Activated T-helper 1 cell treated with anti-CD3 and anti-CD28 coated beads, Interleukin-12 subunit alpha, Interleukin-12 subunit beta, Interleukin-2, Interleukin-4 antibody, amounts not matched to agents 30 ng/mL and 10 ng/mL and 1 ng/mL, durations not matched to agents 14 hours and 24 hours and 36 hours (primary cell): ENCODE measurements at regions not wholly inside any gene's neighbourhood (a gene's known extent, or its start where the extent isn't known, plus 50 kb on each side); places are given as distances from the start of the nearest gene placed in this dataset.

ENCODE experiments used
- DNase-seq: peaks from one replicate; pipeline ENCODE4 v3.0.0; 2021; ENCODE audit warnings: low spot score
- H3K27ac Mint-ChIP-seq: one replicate; pipeline ENCODE4 v1.8.0; 2021; ENCODE audit warnings: mild to moderate bottlenecking, mixed read lengths
- H3K27me3 Mint-ChIP-seq: one replicate; pipeline ENCODE4 v1.8.0; 2022; ENCODE audit warnings: mild to moderate bottlenecking, moderate library complexity, mixed read lengths; ENCODE audit not compliant: insufficient read depth
- H3K36me3 Mint-ChIP-seq: one replicate; pipeline ENCODE4 v1.8.0; 2021; ENCODE audit warnings: low read depth, mixed read lengths
- H3K4me1 Mint-ChIP-seq: one replicate; pipeline ENCODE4 v1.8.0; 2021; ENCODE audit warnings: low read depth, mixed read lengths
- H3K4me3 Mint-ChIP-seq: one replicate; pipeline ENCODE4 v1.8.0; 2021; ENCODE audit warnings: mild to moderate bottlenecking, moderate library complexity, mixed read lengths
- H3K9me3 Mint-ChIP-seq: one replicate; pipeline ENCODE4 v1.8.0; 2021; ENCODE audit warnings: mixed read lengths
- intact Hi-C: fragments of 100-400 bp; cut with micrococcal nuclease; formaldehyde crosslinking; loops from one replicate; pipeline ENCODE4 v1.15.1; 2024

DNA sequence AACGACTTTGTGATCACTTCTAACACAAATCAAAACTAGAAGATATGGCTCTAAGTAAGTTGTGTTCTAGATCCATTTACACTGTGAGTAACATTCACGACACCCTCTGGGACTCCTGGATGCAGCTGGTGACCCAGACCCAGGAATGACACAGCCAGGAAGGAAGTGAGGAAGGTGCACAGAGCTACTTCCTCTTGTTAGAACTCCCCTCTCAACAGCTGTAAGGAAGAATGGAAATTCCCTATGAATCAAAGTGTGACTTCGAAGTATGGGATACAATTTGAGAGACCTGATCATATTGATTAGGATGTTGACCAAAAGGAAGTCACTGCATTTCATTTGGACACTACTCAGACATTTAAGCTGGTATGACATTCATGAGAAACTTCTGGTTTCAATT lies 185.3 kb downstream of the NRIP1 start:
- H3K27me3 Mint-ChIP-seq: no peaks in the 10 kb centered on the region
- H3K9me3 Mint-ChIP-seq: no peaks in the 10 kb centered on the region
- DNase-seq: no peak
- no peaks in the 10 kb centered on the region for H3K36me3 Mint-ChIP-seq
- intact Hi-C loops: no loop called here
- H3K27ac Mint-ChIP-seq: no peak overlapping the region
- no peak overlapping the region for H3K4me3 Mint-ChIP-seq
- H3K4me1 Mint-ChIP-seq: no peaks in the 10 kb centered on the region

DNA sequence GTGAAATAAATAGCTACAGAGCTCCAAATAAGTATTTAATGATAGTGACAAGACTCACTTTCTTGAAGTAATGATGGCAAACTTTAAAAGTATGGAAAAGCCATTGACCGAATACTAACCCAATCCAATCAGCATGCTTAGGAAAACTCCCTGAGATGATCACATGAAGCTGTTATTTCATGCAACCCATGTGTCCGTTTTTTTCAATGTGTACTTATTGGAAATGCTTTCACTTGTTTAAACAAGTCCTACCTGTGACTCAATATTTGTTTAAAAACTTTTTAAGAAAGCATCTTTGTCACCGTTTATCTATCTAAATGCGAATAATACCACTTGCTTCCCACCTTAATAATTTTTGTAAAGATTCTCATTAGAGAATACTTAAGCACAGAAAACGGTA lies 185.8 kb downstream of the NRIP1 start:
- Mint-ChIP-seq H3K4me1 (no peaks in the 10 kb centered on the region), H3K36me3 (no peaks in the 10 kb centered on the region), H3K4me3 (no peak overlapping the region), H3K27ac (no peak overlapping the region), H3K9me3 (no peaks in the 10 kb centered on the region), H3K27me3 (no peaks in the 10 kb centered on the region)
- intact Hi-C loops: no loop called here
- DNase-seq: no peak

DNA sequence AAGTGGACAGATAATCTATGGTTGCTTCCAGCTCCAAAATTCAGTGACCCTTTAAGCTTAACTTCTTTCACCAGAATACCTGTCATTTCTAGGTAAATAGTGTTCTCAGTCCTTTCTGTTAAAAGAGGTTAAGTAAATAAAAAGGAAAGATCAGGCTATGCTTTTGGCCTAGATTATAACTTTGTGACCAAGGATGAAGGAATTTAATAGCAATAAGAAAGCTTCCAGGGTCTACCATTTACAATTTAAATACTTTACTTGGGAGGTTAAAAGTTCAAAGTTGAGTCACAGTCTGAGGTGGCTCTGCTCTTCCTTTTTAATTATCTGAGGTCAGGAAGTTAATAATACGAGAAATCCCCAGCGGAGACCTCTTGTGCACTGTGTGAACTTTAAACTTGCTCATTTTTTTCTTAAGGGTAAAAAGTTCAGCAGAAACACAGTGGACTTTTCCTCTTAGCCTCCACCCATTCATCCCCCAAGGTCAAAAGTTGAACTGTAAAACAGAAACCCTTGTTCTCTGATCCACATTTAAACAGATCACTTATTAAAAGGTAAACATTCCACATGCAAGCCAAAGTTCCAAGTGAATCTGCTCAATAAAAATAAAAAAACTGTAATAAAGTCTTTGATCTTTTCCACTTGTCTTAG lies 187.1 kb downstream of the NRIP1 start:
- no peaks in the 10 kb centered on the region for H3K4me1 Mint-ChIP-seq
- no peaks in the 10 kb centered on the region for H3K27me3 Mint-ChIP-seq
- no peaks in the 10 kb centered on the region for H3K36me3 Mint-ChIP-seq
- H3K27ac Mint-ChIP-seq: no peak overlapping the region
- no peak for DNase-seq
- no peaks in the 10 kb centered on the region for H3K9me3 Mint-ChIP-seq
- no peak overlapping the region for H3K4me3 Mint-ChIP-seq
- intact Hi-C loops: no loop called here

DNA sequence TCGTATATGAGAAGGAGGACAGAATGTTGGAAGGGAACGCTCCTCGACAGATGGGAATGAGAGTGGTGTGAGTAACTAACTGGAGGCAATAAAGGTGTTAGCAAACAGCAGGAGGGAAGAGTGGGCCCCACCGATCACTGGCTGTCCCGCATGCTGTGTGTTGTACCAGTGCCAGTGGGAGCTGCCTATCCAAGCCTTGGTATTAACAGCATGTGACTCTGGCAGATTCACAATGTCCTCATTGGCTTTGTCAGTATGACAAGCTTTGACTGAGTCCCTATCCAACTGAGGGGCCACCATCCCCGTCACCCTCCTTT lies 188.3 kb downstream of the NRIP1 start:
- H3K36me3 Mint-ChIP-seq: no peaks in the 10 kb centered on the region
- no peaks in the 10 kb centered on the region for H3K27me3 Mint-ChIP-seq
- no peaks in the 10 kb centered on the region for H3K4me1 Mint-ChIP-seq
- H3K9me3 Mint-ChIP-seq: no peaks in the 10 kb centered on the region
- no peak overlapping the region for H3K4me3 Mint-ChIP-seq
- no peak for DNase-seq
- intact Hi-C loops: no loop called here
- H3K27ac Mint-ChIP-seq: no peak overlapping the region

DNA sequence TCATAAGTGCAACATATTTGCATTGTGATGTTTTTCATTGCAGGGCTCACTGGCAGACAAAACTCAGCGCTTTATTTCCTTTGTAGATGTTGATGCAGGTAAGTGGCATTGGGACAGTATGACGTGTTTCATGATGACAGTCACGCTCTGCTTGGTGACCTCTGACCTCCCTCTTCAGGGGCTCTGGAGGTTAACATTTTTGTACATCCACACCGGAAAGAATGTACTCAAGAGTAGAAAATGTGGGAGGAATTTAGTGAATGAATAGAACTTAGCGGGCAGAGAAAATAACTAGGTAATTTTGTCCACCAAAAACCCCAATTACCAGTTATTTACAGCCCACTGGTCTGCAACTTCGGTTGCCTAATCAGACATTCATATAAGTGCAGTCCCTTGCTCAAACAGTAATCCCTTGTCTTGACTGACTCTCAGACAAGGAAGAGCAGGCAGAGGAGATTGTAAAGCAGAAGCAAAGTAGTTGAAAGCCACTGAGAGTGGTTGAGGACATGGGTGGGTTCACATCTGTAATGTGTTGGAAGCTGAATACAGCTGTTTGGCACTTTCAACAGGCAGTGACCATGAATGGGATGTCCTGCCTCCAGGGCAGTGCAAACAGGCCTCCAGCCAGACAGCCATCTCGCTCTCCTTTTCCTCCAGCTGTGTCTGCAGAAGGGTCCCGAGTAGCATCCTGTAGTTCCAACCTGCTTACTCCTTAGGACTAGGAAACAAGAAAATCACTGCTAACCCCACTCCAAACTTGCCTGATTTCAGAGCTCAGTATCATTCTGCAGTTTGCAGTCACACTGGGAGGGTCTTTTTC lies 188.9 kb downstream of the NRIP1 start:
- H3K9me3 Mint-ChIP-seq: no peaks in the 10 kb centered on the region
- no peaks in the 10 kb centered on the region for H3K36me3 Mint-ChIP-seq
- DNase-seq: no peak
- H3K27ac Mint-ChIP-seq: no peak overlapping the region
- H3K4me3 Mint-ChIP-seq: no peak overlapping the region
- H3K4me1 Mint-ChIP-seq: no peaks in the 10 kb centered on the region
- H3K27me3 Mint-ChIP-seq: no peaks in the 10 kb centered on the region
- intact Hi-C loops: no loop called here

DNA sequence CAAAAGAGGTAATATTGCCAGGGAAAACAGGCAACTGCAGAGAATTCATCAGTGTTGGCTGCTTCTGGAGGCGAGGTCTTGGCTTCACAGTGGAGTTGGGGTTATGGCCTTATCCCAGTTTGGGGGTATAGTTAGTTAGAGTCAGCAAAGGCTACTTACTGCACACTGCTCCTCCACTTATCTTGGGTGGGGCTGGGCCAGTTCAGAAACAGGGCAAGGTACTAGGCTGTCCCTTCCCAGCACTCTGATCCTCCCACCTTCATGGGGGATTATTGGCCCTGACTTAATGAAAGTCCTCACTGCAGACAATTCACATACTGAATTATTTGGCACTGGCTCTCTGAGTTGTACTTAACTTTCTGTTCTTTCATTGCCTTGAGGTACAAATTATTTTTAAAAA lies 189.6 kb downstream of the NRIP1 start:
- no peaks in the 10 kb centered on the region for H3K27me3 Mint-ChIP-seq
- H3K4me3 Mint-ChIP-seq: no peak overlapping the region
- no peaks in the 10 kb centered on the region for H3K36me3 Mint-ChIP-seq
- intact Hi-C loops: no loop called here
- H3K4me1 Mint-ChIP-seq: no peaks in the 10 kb centered on the region
- H3K9me3 Mint-ChIP-seq: no peaks in the 10 kb centered on the region
- no peak overlapping the region for H3K27ac Mint-ChIP-seq
- no peak for DNase-seq

DNA sequence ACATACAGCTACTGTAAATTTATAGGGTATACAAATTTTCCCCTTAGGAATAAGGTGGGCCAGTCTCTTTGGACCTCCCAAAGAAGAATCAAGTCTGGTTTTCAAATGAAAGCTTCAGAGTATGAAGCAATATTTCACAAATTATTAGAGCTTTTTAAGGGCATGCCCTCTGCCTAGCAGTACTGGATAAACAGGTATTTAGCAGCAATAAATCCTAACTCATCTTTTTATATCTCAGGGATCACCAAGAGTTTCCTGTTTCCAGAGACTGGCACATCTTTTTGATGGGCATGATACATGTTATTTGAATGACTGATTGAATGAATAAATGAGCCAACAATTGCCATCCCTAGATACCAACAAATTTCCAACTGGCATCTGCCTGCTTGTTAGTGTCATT lies 190.4 kb downstream of the NRIP1 start:
- Mint-ChIP-seq H3K4me3 (no peak overlapping the region), H3K4me1 (no peaks in the 10 kb centered on the region), H3K27ac (no peak overlapping the region), H3K27me3 (no peaks in the 10 kb centered on the region), H3K36me3 (no peaks in the 10 kb centered on the region), H3K9me3 (no peaks in the 10 kb centered on the region)
- DNase-seq: no peak
- intact Hi-C loops: no loop called here

DNA sequence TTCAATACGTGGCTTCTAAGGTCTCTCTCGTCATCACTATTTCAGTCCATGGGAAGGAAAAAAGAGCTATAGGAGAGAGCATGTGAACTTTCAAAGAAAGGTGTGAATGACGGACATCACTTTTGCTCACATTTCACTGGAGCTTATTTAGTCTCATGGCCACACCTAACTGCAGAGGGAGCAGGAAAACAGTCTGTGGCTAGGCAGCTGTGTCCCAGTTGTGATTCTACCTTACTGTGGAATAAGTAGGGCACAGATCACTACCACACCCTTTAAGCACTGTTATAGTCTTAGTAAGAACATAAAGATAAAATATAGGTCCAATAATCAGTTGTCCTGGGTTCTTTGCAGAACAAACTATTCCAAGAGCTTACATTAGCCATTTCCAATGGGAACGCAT lies 192.9 kb downstream of the NRIP1 start:
- intact Hi-C loops: no loop called here
- no peak for DNase-seq
- no peak overlapping the region for H3K27ac Mint-ChIP-seq
- no peaks in the 10 kb centered on the region for H3K36me3 Mint-ChIP-seq
- no peak overlapping the region for H3K4me3 Mint-ChIP-seq
- no peaks in the 10 kb centered on the region for H3K9me3 Mint-ChIP-seq
- no peaks in the 10 kb centered on the region for H3K4me1 Mint-ChIP-seq
- H3K27me3 Mint-ChIP-seq: no peaks in the 10 kb centered on the region

DNA sequence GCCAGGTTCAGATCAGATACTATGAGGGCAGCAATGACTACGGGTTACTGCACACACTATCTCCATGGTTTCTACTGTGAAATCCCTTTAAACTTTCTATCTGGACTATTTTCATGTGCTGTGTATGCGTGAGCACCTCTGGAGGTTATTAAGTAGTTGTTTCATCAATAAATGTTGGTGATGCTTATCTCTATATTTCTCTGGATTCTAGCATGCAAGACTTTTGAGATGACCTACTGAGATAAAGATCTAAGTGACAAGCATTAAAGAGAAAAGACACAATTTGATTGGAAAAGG lies 194.0 kb downstream of the NRIP1 start:
- Mint-ChIP-seq H3K4me3 (no peak overlapping the region), H3K9me3 (no peaks in the 10 kb centered on the region), H3K27me3 (no peaks in the 10 kb centered on the region), H3K27ac (no peak overlapping the region), H3K36me3 (no peaks in the 10 kb centered on the region), H3K4me1 (no peaks in the 10 kb centered on the region)
- intact Hi-C loops: no loop called here
- no peak for DNase-seq

DNA sequence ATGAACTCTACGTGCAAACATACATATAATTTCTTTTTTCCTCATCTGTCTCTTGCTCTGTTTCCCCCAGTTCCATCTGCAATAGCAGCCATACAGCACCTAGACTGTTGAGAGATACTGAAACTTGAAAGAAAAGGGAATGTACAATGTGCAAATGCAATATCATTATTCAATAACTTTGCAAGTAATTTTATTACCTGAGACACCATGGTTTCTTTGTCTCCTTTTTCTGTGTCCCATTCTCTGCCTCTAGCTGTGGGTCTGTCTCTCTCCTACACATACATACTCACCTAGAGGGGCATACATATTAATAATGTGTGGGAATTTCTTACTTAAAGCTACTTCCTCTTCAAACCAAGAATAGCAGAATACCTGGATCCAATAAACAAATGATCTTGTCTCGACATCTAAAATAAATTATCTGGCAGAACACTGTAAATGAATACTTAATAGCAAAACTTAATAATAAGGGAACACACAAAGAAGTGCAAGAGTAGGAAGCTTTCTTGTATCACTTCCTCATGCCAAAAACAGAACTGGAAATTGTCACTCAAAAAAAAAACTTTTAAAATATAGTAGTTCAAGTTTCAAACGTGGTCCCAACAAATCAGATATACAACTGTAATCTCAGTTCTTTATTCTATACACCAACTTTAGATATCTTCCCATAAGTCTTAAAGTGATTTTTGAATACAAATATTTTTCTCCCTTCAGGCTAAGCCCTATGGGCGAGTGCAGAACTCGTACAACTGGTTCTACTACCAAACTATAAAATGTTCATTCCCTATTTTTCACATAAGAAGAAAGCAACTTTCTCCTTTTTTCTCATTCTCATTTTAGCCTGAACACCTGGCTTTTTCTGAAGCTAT lies 194.6 kb downstream of the NRIP1 start:
- H3K27me3 Mint-ChIP-seq: no peaks in the 10 kb centered on the region
- no peak overlapping the region for H3K4me3 Mint-ChIP-seq
- no peak overlapping the region for H3K27ac Mint-ChIP-seq
- H3K4me1 Mint-ChIP-seq: no peaks in the 10 kb centered on the region
- intact Hi-C loops: loop anchor here (10.0 kb wide), 1 partner anchor 195 kb away; the partner anchor contains the start of gene NRIP1
- DNase-seq: no peak
- H3K36me3 Mint-ChIP-seq: no peaks in the 10 kb centered on the region
- H3K9me3 Mint-ChIP-seq: no peaks in the 10 kb centered on the region

DNA sequence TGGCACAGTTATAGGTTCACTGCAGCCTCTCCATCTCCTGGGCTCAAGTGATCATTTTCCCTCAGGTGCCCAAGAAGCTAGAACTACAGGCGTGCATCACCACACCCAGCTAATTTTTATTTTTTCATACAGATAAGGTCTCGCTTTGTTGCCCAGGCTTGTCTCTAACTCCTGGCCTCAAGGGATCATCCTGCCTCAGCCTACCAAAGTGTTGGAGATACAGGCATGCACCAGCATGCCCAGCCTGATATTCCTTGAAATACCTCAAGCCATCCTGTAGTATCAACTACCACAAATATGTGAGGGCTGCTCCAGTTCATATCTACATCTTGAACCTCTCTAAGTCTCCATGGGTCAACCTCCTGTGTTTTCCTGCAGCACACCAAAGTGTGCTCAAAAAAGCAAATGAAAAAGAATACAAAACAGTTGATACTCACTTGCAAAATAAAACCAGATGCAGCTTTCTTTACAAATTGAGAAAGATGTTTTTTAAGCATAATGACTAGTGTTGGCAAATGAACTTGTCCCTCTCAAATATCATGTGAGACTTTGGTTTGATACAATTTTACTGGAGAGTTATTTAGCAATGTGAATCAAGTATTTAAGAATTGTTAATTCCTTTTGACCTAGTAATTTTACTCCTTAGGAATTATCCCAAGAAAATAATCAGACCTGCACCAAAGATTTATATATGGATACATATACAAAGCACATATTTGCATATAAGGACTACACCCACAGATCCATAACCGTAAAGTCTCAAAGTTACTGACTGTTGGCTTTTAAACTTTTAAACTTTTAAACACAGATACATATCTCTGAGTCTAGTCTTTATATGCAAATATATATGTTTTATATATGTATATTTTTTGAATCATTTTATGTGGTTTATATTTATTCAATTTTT lies 197.7 kb downstream of the NRIP1 start:
- peaks cover 5% of the 10 kb centered on the region for H3K4me1 Mint-ChIP-seq
- no peak overlapping the region for H3K27ac Mint-ChIP-seq
- intact Hi-C loops: loop anchor here (10.0 kb wide), 1 partner anchor 198 kb away; the partner anchor contains the start of gene NRIP1
- no peak for DNase-seq
- H3K27me3 Mint-ChIP-seq: no peaks in the 10 kb centered on the region
- H3K36me3 Mint-ChIP-seq: no peaks in the 10 kb centered on the region
- H3K4me3 Mint-ChIP-seq: no peak overlapping the region
- H3K9me3 Mint-ChIP-seq: no peaks in the 10 kb centered on the region

DNA sequence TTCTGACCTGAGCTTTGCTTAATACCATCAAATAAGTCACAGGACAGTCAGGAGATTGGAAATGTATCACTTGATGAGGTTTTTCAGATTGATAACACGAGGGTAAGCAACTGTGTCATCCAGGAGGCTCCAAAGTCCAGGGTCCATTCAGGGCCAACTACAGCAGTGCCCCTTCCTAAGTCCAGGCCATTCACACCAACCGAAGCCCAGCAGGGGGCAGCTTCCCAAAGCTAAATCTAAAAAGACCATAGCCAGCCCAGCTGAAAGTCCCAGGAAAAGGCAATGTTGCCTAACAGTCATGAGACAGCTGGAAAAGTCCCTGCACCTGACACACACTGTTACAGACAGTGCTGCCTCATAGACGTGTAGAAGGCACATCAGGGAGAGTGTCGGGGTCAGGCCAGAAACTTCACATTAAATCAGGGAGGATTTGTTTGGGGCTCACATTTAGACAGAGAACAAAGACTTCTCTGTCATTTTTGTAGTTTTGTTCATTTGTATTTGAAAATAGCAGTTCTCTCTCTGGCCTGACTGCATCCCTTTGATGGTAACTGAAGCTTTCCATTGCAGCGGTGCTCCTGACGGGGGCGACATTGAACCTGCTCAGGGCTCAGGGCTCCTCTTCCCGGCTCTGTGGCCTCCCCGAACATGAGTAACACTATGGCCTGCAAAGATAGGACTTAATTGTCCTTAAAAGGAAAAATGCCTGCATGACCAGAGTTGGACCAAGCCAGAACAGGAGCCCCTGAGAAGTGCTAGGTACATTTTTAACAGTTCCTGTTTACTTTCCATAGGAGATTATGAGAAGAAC lies 200.4 kb downstream of the NRIP1 start:
- Mint-ChIP-seq H3K4me1 (peaks cover 5% of the 10 kb centered on the region), H3K4me3 (no peak overlapping the region), H3K36me3 (no peaks in the 10 kb centered on the region), H3K9me3 (no peaks in the 10 kb centered on the region), H3K27ac (no peak overlapping the region), H3K27me3 (no peaks in the 10 kb centered on the region)
- DNase-seq: peak; percentile 16
- intact Hi-C loops: loop anchor here (1.0 to 10.0 kb wide), 4 partner anchors 200 to 728 kb away; partner anchors contain the start of gene NRIP1
